Activated naive CD8-positive, alpha-beta T cell treated with anti-CD3 and anti-CD28 coated beads for 36 hours (primary cell): ENCODE measurements at regions not wholly inside any gene's neighbourhood (a gene's known extent, or its start where the extent isn't known, plus 50 kb on each side); places are given as distances from the start of the nearest gene placed in this dataset.
"Not testable (repeated sequence)": the region's sequence is repeated elsewhere in the genome, so short reads cannot be mapped to it uniquely, and the experiment has no call there.

Source experiments
- DNase-seq: peaks from one replicate; pipeline ENCODE4 v3.0.0; 2021
- H3K27ac Mint-ChIP-seq: one replicate; pipeline ENCODE4 v1.8.0; 2022; ENCODE audit warnings: mild to moderate bottlenecking, moderate library complexity, mixed read lengths
- H3K27me3 Mint-ChIP-seq: one replicate; pipeline ENCODE4 v1.8.0; 2022; ENCODE audit warnings: mild to moderate bottlenecking, mixed read lengths
- H3K36me3 Mint-ChIP-seq: one replicate; pipeline ENCODE4 v1.8.0; 2021; ENCODE audit warnings: mild to moderate bottlenecking, mixed read lengths
- H3K4me1 Mint-ChIP-seq: one replicate; pipeline ENCODE4 v1.8.0; 2021; ENCODE audit warnings: mixed read lengths
- H3K4me3 Mint-ChIP-seq: one replicate; pipeline ENCODE4 v1.8.0; 2022; ENCODE audit warnings: mild to moderate bottlenecking, moderate library complexity, mixed read lengths
- H3K9me3 Mint-ChIP-seq: one replicate; pipeline ENCODE4 v1.8.0; 2022; ENCODE audit warnings: mixed read lengths

- peaks cover 4% of the 10 kb centered on the region for H3K36me3 Mint-ChIP-seq
- H3K27ac Mint-ChIP-seq: no peak overlapping the region
- peaks cover 45% of the 10 kb centered on the region for H3K9me3 Mint-ChIP-seq
- DNase-seq: no peak
- H3K27me3 Mint-ChIP-seq: no peaks in the 10 kb centered on the region
- no peaks in the 10 kb centered on the region for H3K4me1 Mint-ChIP-seq
- H3K4me3 Mint-ChIP-seq: no peak overlapping the region
These were observed 4461.3 kb upstream of the OR11H1 start for GRCh38 chr22:11066458-11067285.

- H3K4me3 Mint-ChIP-seq, H3K27me3 Mint-ChIP-seq, DNase-seq, H3K27ac Mint-ChIP-seq, H3K4me1 Mint-ChIP-seq, H3K36me3 Mint-ChIP-seq: not testable (repeated sequence)
- H3K9me3 Mint-ChIP-seq: peaks cover 44% of the 10 kb centered on the region
These were observed 4460.6 kb upstream of the OR11H1 start for GRCh38 chr22:11067286-11067871.

DNA sequence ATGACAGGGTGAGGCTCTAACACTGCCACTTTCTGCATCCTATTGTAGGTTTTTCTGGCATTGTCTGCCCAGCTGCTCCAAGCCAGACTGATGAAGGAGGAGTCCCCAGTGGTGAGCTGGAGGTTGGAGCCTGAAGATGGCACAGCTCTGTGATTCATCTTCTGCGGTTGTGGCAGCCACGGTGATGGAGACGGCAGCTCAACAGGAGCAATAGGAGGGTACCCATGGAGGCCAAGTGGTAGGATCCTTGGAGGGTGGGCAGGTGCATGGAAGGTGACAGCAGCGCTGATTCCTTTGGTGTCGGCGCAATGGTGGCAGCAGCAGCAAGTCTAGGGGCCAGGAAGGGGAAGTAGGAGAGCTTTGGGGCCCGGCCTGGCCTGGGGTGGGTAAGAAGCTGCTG lies 4460.1 kb upstream of the OR11H1 start:
- H3K36me3 Mint-ChIP-seq, H3K4me3 Mint-ChIP-seq, H3K27me3 Mint-ChIP-seq, DNase-seq, H3K4me1 Mint-ChIP-seq, H3K27ac Mint-ChIP-seq: not testable (repeated sequence)
- H3K9me3 Mint-ChIP-seq: peaks cover 42% of the 10 kb centered on the region

DNA sequence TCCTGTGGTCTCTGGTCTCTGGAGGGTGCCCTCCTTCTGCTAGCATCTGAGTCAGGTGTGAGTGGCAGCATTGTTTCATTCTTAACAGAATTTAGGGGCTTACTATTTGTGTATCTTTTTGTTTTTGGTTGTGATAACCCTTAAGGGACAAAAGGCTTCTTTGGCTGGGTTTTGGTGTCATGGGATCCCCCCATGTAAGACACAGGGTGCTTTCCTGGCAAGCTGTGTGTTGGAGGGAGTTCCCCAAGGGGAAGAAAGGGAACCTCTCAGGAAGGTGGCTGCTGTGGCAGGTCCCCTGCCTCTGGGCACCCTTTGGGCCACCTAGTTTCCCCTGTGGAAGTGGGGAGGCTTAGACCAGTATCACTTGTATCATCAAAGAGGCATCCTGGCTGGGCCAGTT lies 4459.6 kb upstream of the OR11H1 start:
- peaks cover 37% of the 10 kb centered on the region for H3K9me3 Mint-ChIP-seq
- not testable (repeated sequence) for H3K4me1 Mint-ChIP-seq, H3K27me3 Mint-ChIP-seq, DNase-seq, H3K36me3 Mint-ChIP-seq, H3K27ac Mint-ChIP-seq, H3K4me3 Mint-ChIP-seq
